ENCODE measurements at regions not wholly inside any gene's neighbourhood (a gene's known extent, or its start where the extent isn't known, plus 50 kb on each side); places are given as distances from the start of the nearest gene placed in this dataset.

DNA sequence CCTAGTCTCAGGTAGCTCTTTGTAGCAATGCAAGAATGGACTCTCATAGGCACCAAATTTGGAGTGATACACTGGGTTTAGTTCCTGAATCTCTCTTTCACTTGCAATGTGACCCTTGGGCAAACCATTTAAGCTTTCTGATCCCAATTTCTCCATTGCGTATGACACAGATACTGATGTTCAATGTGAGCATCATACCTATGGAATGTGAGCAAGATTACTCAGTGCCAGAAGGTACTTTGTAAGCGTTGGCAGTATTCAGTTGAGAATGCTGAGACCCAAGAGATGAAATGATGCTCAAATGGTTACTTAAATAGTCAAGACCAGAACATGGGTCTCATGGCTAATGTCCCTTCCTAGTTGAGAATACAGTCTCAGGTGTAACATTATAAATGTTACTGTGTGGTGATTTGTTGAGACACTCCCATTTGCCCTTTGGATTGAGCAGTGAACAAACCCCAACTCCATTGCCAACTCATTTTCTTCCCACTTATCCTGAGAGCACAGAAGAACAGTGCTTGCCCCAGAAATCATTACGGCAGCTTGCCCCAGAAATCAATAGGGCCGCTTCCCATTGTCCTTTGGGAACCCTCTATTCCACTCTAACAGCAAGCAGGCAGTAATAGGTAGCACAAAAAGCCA is 134.1 kb downstream of the SOX9 start:
- no peak for DNase-seq (ENCODE audit: low read depth in 3 of 3, low spot score in 1 of 3)

DNA sequence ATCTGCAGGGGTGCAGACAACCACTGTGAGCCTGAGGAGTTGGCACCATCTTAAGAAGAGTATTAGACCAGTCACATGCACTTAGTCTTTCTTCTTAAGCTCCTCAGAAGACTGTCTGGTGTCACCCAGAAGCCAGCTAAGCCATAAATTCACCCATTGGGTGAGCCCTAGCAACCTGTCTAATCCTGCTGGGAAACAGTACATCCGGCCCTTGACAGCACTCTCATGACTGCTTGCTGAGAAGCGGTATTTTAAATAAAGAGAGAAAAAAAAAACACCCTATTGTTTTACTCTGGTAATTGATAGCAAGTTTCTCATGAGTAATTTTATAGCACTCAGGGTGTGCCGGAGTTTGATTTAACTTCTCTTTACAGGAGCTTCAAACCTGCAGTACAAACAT is 134.7 kb downstream of the SOX9 start:
- no peak for DNase-seq (ENCODE audit: low read depth in 3 of 3, low spot score in 1 of 3)

DNA sequence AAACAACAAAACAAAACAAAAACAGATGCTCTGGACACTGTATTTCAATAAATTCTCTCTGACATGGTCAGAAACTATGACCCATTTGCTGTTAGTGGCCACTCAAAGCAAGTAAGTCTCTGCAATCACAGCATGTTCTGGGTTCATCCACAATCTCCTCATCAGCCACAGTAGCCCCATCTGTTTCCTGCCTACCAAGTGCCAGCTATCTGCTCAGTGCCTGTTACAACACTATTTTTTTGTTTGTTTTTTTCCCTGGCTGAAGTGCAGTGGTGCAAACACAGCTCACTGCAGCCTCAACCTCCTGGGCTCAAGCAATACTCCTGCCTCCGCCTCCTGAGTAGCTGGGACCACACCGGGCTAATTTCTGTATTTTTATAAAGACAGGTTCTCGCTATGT is 137.9 kb downstream of the SOX9 start:
- no peak for DNase-seq (ENCODE audit: low read depth in 3 of 3, low spot score in 1 of 3)

DNA sequence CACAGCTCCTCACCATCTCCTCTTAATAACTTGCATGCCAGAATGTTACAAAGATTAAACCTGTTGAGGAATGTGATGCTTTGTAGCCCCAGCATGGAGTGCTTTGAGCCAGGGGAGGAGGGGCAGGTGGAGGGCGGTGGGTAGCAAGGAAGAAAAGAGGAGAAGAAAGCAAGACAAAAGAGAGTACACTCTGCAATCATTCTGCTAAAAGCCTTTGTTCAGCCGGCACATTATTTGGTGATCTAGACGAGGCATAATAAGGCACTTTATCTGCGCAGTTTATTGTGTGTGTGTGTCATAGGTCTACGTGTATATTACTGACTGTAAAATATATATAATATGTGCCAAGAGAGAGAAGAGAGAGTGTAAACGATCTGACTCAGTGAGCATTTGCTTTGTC is 139.1 kb downstream of the SOX9 start:
- DNase-seq (ENCODE audit: low read depth in 3 of 3, low spot score in 1 of 3), result no peak

DNA sequence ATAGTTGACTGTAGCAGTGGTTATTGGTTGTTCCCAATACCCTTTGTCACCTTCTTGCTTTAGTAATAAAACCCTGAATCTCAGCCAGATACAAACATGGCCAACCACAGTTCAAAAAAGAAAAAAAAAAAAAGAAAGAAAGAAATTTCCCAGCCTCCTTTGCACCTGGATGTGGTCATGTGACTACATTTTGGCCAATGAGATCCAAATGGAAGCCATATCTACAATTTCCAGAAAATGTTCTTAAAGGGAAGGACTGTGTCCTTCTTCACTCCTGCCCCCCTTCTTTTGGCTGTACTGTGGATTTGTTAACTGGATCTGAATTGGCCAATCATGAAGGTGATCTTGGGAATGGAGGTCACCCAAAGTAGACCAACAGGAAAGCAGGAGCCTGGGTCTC is 141.9 kb downstream of the SOX9 start:
- no peak for DNase-seq (ENCODE audit: low read depth in 3 of 3, low spot score in 1 of 3)

DNA sequence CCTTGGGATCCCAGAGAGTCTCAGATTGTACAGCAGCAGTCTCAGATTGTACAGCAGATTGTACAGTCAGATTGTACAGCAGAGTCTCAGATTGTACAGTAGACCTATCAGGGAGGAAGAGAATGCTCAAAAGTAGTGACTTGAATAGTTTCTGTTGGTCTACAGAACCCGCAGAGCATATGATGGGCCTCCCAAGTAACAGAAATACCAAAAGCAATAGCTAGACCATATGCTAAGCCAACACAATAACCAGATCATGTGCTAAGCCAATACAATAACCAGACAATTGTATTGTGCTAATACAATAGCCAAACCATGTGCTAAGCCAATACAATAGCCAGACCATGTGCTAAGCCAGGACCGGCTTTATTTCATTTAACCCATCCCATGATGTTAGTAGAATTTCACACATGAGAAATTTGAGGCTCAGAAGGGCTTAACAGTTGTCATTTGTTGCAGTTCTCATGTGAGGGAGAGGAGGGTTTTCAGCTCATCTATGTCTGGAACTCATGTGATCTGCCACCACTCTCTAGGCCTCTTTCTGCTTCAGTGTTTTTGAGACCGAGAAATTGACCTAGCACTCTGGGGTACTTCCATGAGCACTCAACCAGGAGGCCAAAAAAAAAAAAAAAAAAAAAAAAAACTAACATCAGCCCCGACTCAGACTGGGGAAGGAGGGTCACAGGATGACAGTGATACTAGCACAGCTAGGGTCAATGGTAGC is 144.0 kb downstream of the SOX9 start:
- DNase-seq (ENCODE audit: low read depth in 3 of 3, low spot score in 1 of 3), result no peak

DNA sequence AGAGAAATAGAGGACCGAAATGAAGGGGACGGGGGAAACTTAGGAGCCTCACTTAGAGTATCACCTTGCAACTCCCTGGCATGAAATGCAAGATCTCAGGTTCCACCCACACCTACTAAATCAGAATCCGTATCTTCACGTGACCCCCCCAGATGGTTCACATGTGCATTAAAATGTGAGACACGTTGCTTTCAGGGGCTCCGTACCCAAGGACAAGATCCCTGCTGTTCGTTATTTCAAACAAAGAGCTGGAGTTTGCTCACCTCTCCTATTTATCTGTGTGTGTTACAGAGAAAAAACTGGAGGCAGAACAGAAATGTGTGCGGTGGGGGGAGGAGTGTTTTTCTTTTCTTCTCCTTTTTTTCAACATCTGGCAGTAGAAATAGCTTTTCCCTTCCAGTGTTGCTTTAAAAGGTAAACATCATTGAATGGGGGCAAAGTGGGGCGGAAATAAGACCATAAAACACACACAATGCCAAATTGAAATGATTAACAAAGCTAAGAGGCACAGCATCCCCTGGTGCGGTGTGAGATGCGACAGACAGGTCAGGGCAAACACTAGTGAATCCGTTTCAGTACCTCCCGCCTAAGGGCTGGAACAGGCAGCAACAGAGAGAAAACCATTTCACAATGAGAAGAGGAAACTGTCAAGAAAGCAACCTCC is 145.4 kb downstream of the SOX9 start:
- DNase-seq (ENCODE audit: low read depth in 3 of 3, low spot score in 1 of 3), result no peak

DNA sequence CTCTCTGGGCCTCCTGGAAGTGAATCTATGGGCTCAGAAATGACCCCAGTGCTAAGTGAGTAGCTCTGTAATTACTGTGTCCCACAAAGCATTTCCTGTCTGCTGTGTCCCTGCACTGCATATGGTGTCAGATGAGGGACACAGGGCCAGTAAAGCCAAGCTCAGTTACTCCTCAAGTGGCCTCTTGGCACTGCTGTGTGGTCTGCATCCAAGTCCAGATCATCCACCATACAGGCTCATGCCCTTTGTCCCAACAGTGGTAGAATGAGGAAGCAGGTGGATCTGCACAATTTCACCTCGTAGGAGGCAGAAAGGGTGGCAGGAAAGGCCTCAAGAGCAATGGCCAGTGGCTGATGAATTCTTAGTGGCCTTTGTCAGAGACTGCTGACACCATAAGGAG is 146.8 kb downstream of the SOX9 start:
- no peak for DNase-seq (ENCODE audit: low read depth in 3 of 3, low spot score in 1 of 3)

DNA sequence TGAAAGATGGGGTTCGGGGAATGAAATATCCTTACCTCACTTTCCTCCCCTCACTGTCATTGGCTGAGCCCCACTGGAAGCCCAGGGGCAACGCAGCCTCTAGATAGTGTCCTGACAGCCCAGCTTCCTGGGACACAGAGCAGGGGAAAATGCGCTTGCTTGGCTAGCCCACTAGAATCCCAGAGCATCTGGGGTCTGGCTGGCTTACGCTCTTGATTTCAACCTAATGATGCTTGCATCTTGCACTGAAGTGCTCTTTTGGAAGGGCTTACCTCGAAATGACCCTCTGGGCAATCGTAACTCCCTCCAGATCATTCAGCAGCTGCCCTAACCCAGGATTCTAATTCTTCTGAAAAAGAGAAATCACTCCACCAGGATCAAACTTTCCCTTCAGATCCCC is 147.6 kb downstream of the SOX9 start:
- DNase-seq (ENCODE audit: low read depth in 3 of 3, low spot score in 1 of 3), result no peak

DNA sequence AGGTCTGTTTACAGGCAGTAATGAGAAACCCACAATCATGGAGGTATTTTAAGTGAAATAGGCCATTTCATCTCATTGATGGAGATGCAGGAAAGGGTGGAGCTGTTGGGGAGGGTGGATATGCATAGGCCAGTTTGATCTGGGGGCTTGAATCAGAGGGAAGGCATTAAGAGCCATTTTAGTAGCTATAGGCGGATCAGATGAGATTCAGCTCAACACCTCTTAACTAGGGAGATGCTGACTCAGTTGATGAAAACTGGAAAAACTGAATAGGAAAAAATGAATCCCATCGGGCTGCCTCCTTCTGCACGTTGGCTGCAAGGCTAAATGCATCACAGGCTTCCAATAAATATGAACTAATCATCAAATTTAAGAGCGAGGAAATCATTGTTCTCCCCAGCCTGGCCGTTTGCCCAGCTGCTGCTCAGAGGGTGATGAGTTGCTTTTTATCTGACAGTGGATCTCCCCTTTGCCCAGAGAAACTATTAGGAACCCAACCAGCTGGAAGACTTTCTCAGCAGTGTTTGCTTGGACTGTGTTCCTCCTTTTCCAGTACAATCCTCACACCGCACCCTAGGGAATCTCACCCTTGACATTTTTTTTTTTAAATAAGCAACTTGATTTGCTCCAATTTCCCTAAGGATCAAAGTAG is 149.6 kb downstream of the SOX9 start:
- no peak for DNase-seq (ENCODE audit: low read depth in 3 of 3, low spot score in 1 of 3)

DNA sequence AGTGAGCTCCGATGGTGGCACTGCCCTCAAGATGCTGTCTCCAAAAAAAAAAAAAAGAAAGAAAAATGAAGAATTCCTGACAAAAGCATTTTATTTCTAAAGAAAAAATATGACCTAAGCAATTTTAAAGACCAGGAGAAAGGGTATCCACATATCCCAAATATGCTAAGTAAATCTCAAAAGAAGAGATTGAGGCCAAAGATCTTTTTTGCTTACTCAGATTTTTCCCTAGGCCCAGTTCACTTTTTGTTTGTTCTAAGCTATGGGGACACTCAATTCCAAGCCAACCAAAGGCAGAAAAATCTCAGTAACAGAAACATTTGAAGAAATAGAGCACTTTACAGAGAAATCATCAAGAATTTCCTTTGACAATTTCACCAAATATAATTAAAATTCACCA is 150.8 kb downstream of the SOX9 start:
- no peak for DNase-seq (ENCODE audit: low read depth in 3 of 3, low spot score in 1 of 3)

DNA sequence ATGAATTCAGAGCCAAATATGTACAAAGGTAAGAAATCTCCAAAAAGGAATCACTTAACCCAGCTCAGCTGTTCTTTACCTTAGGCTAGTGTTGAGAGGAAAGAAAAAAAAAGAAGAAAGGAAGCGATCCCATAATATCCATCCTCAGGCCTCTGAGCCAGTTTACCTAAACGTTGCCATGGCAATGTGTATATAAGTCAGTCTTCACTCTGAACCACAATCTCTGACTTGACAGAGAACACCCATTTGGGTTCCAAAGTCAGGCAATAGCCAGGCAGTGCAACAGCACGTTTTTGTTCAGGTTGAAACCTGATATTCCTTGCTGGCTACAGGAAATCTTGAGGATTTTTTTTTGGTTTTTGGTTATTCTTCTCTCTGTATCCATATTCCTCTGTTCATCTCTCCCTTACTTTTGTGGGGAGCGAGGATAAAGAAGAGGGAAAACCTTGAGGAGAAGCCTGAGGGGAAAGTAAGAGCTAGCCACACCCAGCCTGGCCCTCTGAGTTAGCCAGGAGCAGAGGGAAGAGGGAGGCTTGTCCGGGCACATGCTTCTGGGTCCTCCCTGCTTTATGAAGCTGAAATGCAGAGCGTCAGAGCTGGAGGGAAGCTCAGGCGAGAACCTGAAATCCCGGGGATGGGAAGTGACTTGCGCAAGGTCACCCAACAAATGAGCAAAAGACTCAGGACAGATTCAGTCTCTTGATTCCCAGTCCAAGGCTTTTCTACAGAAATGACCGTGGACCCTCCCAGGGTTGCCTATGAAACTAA is 152.7 kb downstream of the SOX9 start:
- DNase-seq (ENCODE audit: low read depth in 3 of 3, low spot score in 1 of 3), result no peak

DNA sequence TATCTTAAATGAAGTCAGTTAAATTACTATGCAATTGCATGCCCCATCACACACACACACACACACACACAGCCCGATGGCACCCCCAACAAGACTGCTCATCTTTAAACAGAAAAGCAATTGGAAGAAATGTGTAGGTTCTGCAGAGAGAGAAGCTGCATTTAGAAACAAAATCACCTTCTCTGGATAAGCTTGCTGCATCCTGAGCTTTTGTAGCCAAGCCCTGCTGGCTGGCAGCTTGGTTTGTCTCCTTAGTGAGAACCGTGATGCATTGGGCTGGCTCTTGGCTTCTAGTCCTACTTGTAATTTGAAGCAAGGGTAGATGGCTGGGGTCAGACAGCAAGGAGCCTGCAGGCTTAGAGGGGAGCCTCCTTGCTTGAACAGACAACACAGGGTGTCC is 153.8 kb downstream of the SOX9 start:
- no peak for DNase-seq (ENCODE audit: low read depth in 3 of 3, low spot score in 1 of 3)

DNA sequence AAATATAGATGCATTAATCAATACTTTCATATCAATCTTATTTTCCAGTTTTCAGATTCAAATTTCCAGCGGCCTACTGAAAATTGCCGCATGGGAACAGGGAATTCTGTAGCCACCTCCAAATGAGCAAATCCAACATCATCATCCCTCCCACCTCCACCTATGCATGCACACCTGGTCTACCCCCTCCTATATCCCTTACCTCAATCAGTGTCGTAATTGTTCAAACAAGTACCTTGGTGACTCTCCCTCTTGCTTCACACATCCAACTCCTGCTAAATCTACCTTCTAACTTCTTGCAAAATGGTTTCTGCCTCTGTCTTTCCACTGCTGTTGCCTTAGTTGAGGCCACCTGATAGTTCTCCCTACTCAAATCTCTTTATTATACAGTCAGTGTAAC is 160.1 kb downstream of the SOX9 start:
- DNase-seq (ENCODE audit: low read depth in 3 of 3, low spot score in 1 of 3), result no peak

DNA sequence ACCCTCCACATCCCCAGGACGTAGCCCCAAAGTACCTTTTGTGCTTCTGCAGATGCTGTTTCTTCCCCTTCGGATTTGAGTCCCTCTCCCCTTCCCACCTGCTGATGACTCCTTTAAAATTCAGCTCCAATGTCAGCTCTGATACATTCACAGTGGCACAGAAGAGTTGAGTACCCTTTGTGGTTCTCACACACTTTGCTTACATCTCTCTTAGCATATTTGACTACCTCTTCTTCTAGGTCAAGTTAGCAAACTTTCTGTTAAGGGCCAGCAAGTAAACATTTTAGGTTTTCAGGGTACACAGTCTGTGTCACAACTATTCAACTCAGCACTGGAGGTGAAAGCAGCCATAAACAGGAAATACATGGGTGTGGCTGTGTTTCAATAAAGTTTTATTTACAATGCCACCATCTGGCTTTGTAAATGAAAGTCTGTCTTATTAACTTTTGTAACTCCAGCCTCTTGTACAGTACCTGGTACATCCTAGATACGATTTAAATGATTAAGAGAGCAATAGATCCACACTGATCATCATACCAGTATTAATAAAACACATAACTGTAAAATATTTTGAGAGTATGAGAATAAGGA is 161.7 kb downstream of the SOX9 start:
- DNase-seq (ENCODE audit: low read depth in 3 of 3, low spot score in 1 of 3), result no peak

DNA sequence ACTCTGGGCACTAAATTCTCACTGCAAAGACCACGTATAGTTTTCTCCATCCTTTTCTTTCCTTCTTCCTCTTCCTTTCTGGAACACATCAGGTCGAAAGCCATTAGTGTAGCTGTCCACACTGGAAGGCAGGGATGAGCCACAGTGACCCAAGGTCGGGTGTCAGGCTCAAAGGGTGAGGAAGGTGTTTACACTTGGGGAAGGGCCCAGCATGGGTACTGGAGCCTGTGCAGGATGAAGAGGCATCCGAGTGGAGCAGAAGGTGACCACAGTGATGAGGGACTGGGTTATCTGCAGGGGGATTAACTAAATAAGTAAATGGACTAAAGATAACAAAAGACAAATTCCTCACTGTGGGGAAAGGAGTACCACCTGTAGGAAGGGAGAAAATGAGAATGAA is 164.0 kb downstream of the SOX9 start:
- no peak for DNase-seq (ENCODE audit: low read depth in 3 of 3, low spot score in 1 of 3)

DNA sequence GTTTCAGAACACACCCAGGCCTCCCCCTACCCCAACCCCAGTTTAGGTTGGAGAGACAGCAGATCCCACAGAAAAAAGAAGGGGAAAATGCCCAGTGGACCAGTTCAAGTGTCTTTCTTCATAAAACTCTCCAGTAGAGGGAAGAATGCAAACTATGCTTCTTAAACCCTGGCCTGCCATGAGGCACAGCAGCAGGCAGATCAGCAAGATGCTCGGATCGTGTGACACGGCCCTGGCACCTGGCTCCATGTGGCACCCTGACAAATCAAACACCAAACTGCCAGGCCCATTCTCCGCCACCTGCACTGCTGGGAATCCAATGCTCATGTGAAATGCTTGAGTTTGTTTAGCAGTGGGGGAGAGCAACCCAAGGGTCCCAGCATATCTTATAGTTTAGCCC is 166.8 kb downstream of the SOX9 start:
- no peak for DNase-seq (ENCODE audit: low read depth in 3 of 3, low spot score in 1 of 3)

DNA sequence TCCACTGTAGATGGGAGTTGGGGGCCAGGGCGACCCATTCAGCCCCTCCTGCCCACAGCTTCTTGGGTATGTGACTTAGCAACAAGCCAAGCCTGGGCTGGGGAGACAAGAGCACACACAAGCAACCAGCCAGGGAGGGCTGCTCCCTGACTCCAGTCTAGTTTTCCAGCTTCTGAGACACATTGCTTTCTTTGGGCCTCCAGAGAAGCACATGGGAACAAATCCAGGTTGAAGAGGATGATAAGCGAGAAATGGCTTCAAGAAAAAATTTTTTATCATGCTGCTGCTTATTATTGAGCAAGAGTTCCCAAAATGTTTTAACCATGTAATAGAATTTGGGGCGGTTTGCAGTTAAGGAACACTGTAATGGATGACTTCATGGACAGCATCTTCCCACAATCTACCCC is 173.7 kb downstream of the SOX9 start:
- no peak for DNase-seq (ENCODE audit: low read depth in 3 of 3, low spot score in 1 of 3)

DNA sequence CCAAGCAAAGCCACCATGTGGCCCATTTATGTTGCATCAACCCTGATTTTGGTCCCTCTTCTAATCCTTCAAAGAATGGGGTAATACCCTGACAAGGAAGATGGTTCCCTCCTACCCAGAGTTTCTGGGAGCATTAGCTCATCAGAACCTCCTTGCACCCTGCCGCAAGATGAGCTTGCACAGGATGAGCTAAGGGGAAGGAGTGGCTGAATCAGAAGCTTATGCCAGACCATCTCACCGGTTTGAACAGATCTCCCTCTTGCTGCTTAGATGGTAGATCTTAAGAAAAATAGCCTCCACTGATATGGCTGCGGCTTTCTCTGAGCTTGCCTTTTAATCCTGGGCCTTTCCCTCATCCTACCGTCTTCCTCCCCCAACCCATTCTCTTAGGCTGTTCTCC is 175.1 kb downstream of the SOX9 start:
- DNase-seq (ENCODE audit: low read depth in 3 of 3, low spot score in 1 of 3), result no peak

DNA sequence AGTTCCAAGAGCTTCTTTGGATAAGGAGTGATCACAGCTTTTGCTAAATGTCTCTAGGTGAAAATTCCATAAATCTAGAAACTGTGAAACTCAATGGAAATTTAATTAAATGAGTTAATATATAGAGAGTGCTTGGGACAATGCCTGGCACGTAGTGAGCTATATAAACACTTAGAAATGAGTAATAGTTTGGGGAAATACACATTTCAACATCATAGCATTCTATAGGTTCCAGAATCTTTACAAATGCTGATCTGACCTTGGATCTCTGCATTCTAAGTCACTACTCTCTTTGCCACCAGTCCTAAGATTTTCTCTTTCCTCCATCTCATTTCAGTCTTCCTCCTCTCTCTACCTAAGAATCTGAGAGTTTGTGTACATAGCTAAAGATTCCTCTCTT is 175.6 kb downstream of the SOX9 start:
- no peak for DNase-seq (ENCODE audit: low read depth in 3 of 3, low spot score in 1 of 3)
